ENCODE measurements at regions not wholly inside any gene's neighbourhood (a gene's known extent, or its start where the extent isn't known, plus 50 kb on each side); places are given as distances from the start of the nearest gene placed in this dataset.

- H3K9ac ChIP-seq (ENCODE audit: insufficient read depth in 1 of 2, low read depth in 2 of 2, low read length in 2 of 2), result no peak overlapping the region
- TF ChIP-seq SMC3 (conservative IDR thresholded peaks at IDR 0.05; ENCODE audit: insufficient read depth, low read depth, low read length), result no peak
- no peak for TF ChIP-seq CHD1 (IDR thresholded peaks at IDR 0.05; ENCODE audit: low read length)
- TF ChIP-seq, protein P1, sequence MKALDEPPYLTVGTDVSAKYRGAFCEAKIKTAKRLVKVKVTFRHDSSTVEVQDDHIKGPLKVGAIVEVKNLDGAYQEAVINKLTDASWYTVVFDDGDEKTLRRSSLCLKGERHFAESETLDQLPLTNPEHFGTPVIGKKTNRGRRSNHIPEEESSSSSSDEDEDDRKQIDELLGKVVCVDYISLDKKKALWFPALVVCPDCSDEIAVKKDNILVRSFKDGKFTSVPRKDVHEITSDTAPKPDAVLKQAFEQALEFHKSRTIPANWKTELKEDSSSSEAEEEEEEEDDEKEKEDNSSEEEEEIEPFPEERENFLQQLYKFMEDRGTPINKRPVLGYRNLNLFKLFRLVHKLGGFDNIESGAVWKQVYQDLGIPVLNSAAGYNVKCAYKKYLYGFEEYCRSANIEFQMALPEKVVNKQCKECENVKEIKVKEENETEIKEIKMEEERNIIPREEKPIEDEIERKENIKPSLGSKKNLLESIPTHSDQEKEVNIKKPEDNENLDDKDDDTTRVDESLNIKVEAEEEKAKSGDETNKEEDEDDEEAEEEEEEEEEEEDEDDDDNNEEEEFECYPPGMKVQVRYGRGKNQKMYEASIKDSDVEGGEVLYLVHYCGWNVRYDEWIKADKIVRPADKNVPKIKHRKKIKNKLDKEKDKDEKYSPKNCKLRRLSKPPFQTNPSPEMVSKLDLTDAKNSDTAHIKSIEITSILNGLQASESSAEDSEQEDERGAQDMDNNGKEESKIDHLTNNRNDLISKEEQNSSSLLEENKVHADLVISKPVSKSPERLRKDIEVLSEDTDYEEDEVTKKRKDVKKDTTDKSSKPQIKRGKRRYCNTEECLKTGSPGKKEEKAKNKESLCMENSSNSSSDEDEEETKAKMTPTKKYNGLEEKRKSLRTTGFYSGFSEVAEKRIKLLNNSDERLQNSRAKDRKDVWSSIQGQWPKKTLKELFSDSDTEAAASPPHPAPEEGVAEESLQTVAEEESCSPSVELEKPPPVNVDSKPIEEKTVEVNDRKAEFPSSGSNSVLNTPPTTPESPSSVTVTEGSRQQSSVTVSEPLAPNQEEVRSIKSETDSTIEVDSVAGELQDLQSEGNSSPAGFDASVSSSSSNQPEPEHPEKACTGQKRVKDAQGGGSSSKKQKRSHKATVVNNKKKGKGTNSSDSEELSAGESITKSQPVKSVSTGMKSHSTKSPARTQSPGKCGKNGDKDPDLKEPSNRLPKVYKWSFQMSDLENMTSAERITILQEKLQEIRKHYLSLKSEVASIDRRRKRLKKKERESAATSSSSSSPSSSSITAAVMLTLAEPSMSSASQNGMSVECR (CRISPR knock-in tag; IDR thresholded peaks at IDR 0.05), result no peak
- no peak for TF ChIP-seq SNRNP70 (optimal IDR thresholded peaks at IDR 0.05; ENCODE audit: low read depth, low read length)
- TF ChIP-seq, protein P2, sequence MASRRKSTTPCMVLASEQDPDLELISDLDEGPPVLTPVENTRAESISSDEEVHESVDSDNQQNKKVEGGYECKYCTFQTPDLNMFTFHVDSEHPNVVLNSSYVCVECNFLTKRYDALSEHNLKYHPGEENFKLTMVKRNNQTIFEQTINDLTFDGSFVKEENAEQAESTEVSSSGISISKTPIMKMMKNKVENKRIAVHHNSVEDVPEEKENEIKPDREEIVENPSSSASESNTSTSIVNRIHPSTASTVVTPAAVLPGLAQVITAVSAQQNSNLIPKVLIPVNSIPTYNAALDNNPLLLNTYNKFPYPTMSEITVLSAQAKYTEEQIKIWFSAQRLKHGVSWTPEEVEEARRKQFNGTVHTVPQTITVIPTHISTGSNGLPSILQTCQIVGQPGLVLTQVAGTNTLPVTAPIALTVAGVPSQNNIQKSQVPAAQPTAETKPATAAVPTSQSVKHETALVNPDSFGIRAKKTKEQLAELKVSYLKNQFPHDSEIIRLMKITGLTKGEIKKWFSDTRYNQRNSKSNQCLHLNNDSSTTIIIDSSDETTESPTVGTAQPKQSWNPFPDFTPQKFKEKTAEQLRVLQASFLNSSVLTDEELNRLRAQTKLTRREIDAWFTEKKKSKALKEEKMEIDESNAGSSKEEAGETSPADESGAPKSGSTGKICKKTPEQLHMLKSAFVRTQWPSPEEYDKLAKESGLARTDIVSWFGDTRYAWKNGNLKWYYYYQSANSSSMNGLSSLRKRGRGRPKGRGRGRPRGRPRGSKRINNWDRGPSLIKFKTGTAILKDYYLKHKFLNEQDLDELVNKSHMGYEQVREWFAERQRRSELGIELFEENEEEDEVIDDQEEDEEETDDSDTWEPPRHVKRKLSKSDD (conservative IDR thresholded peaks at IDR 0.05; ENCODE audit: low read length), result no peak
- no peak for TF ChIP-seq YBX1 (IDR thresholded peaks at IDR 0.05)
- TF ChIP-seq ILK (tag; IDR thresholded peaks at IDR 0.05; ENCODE audit: borderline replicate concordance, low read depth), result no peak
- no peak for TF ChIP-seq ADNP (tag; IDR thresholded peaks at IDR 0.05)
- no peak for TF ChIP-seq ZNF699 (CRISPR knock-in tag; IDR thresholded peaks at IDR 0.05; ENCODE audit: insufficient replicate concordance)
- TF ChIP-seq TEAD2 (tag; IDR thresholded peaks at IDR 0.05), result no peak
- TF ChIP-seq U2AF2 (optimal IDR thresholded peaks at IDR 0.05; ENCODE audit: low read depth, low read length), result no peak
- no peak for TF ChIP-seq SREBF1 (IDR thresholded peaks at IDR 0.05; ENCODE audit: borderline replicate concordance, low read depth, low read length)
- no peak for TF ChIP-seq ETV6 (IDR thresholded peaks at IDR 0.05; ENCODE audit: borderline replicate concordance in 1 of 2, low read depth in 2 of 2, low read length in 1 of 2)
- TF ChIP-seq ETV6 (CRISPR knock-in tag; IDR thresholded peaks at IDR 0.05; ENCODE audit: borderline replicate concordance), result no peak
- TF ChIP-seq, protein P3, sequence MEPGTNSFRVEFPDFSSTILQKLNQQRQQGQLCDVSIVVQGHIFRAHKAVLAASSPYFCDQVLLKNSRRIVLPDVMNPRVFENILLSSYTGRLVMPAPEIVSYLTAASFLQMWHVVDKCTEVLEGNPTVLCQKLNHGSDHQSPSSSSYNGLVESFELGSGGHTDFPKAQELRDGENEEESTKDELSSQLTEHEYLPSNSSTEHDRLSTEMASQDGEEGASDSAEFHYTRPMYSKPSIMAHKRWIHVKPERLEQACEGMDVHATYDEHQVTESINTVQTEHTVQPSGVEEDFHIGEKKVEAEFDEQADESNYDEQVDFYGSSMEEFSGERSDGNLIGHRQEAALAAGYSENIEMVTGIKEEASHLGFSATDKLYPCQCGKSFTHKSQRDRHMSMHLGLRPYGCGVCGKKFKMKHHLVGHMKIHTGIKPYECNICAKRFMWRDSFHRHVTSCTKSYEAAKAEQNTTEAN (CRISPR knock-in tag; IDR thresholded peaks at IDR 0.05), result no peak
- H2AFZ ChIP-seq (ENCODE audit: low read depth, low read length), result no peak overlapping the region
- no peak for FAIRE-seq
- POLR2A ChIA-PET, result interaction anchor here (0.6 kb wide), 1 partner anchor 21 kb away, joined by 3 read pairs; no protein-coding TSS in a partner anchor
- no peak overlapping the region for H3K4me2 ChIP-seq (ENCODE audit: insufficient read depth, low read length)
- no peak for ATAC-seq
- no peaks in the 10 kb centered on the region for H3K36me3 ChIP-seq (ENCODE audit: control insufficient read depth, insufficient read depth, low read length)
- intact Hi-C loops (cut with micrococcal nuclease), result no loop called here
- H3K4me3 ChIP-seq, result no peak overlapping the region
- CTCF ChIA-PET (ENCODE audit: low intra/inter-chr PET ratio), result no interaction called here
- no peaks in the 10 kb centered on the region for H3K9me1 ChIP-seq (ENCODE audit: control insufficient read depth, insufficient read depth, low read length)
- H3K9me3 ChIP-seq (replicated peaks; ENCODE audit: control insufficient read depth, insufficient read depth, low read depth, low read length), result no peaks in the 10 kb centered on the region; the same call in 1 of the 2 replicates
- in situ Hi-C loops (cut with MboI), result no loop called here
- no peaks in the 10 kb centered on the region for H3K79me2 ChIP-seq (ENCODE audit: control insufficient read depth, insufficient read depth, low read length)
- BruUV-seq (replicated peaks), result no TSS peak
- no peak for DNase-seq (ENCODE audit: extremely low read depth in 1 of 4, low spot score in 3 of 4)
- no peaks in the 10 kb centered on the region for H4K20me1 ChIP-seq (replicated peaks; ENCODE audit: control insufficient read depth, insufficient read depth, low read length)
- H3K27me3 ChIP-seq (ENCODE audit: control insufficient read depth in 2 of 2, insufficient read depth in 2 of 2, low read length in 2 of 2), result no peaks in the 10 kb centered on the region
- no peaks in the 10 kb centered on the region for H3K4me1 ChIP-seq (replicated peaks in 1 of 2; ENCODE audit: control insufficient read depth in 2 of 2, insufficient read depth in 2 of 2, low read length in 2 of 2)
- 3% methylated on average over 4 of the region's 4 CpGs for WGBS (ENCODE audit: insufficient coverage, low coverage, missing lambda C conversion rate)
- H3K27ac ChIP-seq (ENCODE audit: extremely low read depth, low read depth, low read length), result no peak overlapping the region
Measured at GRCh38 chr3:165892565-165892964, 55.3 kb upstream of the BCHE start.

Measured in K562 (cell line).